Lung (tissue), 11 donors: ENCODE measurements at regions not wholly inside any gene's neighbourhood (a gene's known extent, or its start where the extent isn't known, plus 50 kb on each side); places are given as distances from the start of the nearest gene placed in this dataset.
"Not testable (repeated sequence)": the region's sequence is repeated elsewhere in the genome, so short reads cannot be mapped to it uniquely, and the experiment has no call there.

Experiments used
- ATAC-seq: fragments of 200-7000 bp; cut with Tn5 transposase; one replicate; pipeline ENCODE4 v1.9.1; 2020; ENCODE audit warnings: moderate number of reproducible peaks; ENCODE audit not compliant: insufficient read depth, low FRiP score
- DNase-seq, 3 donors: peaks; one replicate each; pipeline ENCODE4 v3.0.0-alpha.2; 2013 to 2017
- H3K27ac ChIP-seq, 2 donors: one replicate each; pipeline ENCODE4 v1.5.1; 2013; ENCODE audit warnings: mild to moderate bottlenecking in 2 of 2, moderate library complexity in 2 of 2, control low read depth in 1 of 2, inconsistent platforms in 1 of 2, low read depth in 1 of 2, low read length in 1 of 2
- H3K27me3 ChIP-seq, 3 donors: one replicate each; pipeline ENCODE4 v1.5.1; 2013; ENCODE audit warnings: low read length in 2 of 3; ENCODE audit not compliant: control insufficient read depth in 3 of 3, insufficient read depth in 3 of 3
- H3K36me3 ChIP-seq, 4 donors: one replicate each; pipeline ENCODE4 v1.5.1; 2013; ENCODE audit warnings: low read length in 4 of 4, mild to moderate bottlenecking in 1 of 4, moderate library complexity in 1 of 4; ENCODE audit not compliant: control insufficient read depth in 4 of 4, insufficient read depth in 4 of 4
- H3K4me1 ChIP-seq, 5 donors: one replicate each; pipeline ENCODE4 v1.5.1; 2013; ENCODE audit warnings: low read length in 5 of 5, mild to moderate bottlenecking in 2 of 5, moderate library complexity in 1 of 5; ENCODE audit not compliant: control insufficient read depth in 5 of 5, insufficient read depth in 5 of 5
- H3K4me3 ChIP-seq: one replicate; pipeline ENCODE4 v1.5.1; 2013; ENCODE audit warnings: mild to moderate bottlenecking, control low read depth, moderate library complexity
- H3K9ac ChIP-seq, 2 donors: one replicate each; pipeline ENCODE4 v1.5.1; 2013; ENCODE audit warnings: low read length in 2 of 2, control low read depth in 1 of 2; ENCODE audit not compliant: insufficient read depth in 1 of 2
- H3K9me3 ChIP-seq, 4 donors: one replicate each; pipeline ENCODE4 v1.5.1; 2013; ENCODE audit warnings: low read length in 3 of 4, mild to moderate bottlenecking in 1 of 4, moderate library complexity in 1 of 4; ENCODE audit not compliant: control insufficient read depth in 4 of 4, insufficient read depth in 3 of 4
- WGBS, 2 donors: extraction: QIAGEN DNeasy Blood & Tissue Kit; methylation state at CpG; one replicate each; pipeline ENCODE4 v1.1.7; 2013; 5-methylcytosine and 5-hydroxymethylcytosine counted together
- TF ChIP-seq, protein P1 (sequence below): IDR thresholded peaks from 2 replicates; pipeline ENCODE4 v1.5.1; 2012; ENCODE audit warnings: mild to moderate bottlenecking; ENCODE audit errors: control extremely low read depth, extremely low read depth
- donor health status: control.
- donor health status: control.
- donor health status: Bipolar disorder and iron deficiency.
- donor health status: healthy.
- donor health status: DM: yes; HTN: yes; CAD: no.

DNA sequence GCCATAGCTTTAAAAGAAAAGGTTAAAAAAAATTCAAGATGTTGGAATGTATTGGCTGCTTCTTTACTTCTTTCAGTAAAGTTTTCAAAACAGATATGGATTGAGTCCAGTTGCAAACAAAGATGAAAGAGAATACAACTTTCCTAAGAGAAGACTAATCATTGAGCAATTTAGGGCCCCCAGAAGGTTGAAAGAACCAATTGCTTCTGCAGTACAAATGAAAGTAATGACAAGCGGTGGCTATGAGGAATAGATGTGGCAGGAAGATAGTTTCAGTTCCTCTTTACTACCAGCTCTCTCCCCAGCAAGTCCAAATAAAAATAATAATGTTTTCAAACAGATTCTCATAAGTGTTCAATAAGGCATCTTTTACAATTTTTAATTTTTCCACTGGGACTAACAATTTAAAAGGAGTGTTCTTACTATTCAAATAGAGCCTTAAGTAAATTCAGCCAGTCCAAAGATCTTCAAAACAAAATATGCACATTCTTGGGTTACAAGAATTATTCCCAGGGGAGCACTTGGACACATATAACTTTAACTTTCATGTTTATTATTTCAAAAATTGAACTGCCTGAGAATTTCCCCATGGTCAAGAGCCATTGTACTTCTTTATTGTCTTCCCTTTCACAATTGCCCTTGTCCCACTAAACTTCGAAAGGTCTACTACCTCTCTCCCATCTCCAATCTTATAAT, 62.3 kb upstream of the PPP1R12A start:
- peaks cover 0 to 10% (median 1%) of the 10 kb centered on the region in 5 donors for H3K4me1 ChIP-seq
- no peaks in the 10 kb centered on the region for H3K9me3 ChIP-seq
- no peak overlapping the region for H3K4me3 ChIP-seq
- peak in 2 of 3 donors; percentile 34 to 53 for DNase-seq
- no peaks in the 10 kb centered on the region for H3K27me3 ChIP-seq
- WGBS, 2 donors, result 71 to 76% methylated on average over 2 of the region's 2 CpGs
- no peak overlapping the region for H3K27ac ChIP-seq
- TF ChIP-seq, protein P1, sequence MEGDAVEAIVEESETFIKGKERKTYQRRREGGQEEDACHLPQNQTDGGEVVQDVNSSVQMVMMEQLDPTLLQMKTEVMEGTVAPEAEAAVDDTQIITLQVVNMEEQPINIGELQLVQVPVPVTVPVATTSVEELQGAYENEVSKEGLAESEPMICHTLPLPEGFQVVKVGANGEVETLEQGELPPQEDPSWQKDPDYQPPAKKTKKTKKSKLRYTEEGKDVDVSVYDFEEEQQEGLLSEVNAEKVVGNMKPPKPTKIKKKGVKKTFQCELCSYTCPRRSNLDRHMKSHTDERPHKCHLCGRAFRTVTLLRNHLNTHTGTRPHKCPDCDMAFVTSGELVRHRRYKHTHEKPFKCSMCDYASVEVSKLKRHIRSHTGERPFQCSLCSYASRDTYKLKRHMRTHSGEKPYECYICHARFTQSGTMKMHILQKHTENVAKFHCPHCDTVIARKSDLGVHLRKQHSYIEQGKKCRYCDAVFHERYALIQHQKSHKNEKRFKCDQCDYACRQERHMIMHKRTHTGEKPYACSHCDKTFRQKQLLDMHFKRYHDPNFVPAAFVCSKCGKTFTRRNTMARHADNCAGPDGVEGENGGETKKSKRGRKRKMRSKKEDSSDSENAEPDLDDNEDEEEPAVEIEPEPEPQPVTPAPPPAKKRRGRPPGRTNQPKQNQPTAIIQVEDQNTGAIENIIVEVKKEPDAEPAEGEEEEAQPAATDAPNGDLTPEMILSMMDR, result no peak
- H3K9ac ChIP-seq, result no peak overlapping the region
- no peak for ATAC-seq
- H3K36me3 ChIP-seq, result no peaks in the 10 kb centered on the region

DNA sequence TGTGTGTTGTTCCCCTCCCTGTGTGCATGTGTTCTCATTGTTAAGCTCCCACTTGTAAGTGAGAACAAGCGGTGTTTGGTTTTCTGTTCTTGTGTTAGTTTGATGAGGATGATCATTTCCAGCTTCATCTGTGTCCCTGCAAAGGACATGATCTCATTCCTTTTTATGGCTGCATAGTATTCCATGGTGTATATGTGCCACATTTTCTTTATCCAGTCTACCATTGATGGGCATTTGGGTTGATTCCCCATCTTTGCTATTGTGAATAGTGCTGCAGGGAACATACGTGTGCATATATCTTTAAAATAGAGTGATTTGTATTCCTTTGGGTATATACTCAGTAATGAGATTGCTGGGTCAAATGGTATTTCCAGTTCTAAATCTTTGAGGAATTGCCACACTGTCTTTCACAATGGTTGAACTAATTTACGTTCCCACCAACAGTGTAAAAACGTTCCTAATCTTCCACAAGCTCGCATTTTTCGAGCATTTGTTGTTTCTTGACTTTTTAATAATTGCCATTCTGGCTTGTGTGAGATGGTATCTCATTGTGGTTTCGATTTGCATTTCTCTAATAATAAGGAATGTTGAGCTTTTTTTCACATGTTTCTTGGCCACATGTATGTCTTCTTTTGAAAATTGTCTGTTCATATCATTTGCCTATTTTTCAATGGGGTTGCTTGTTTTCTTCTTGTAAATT, 60.6 kb upstream of the PPP1R12A start:
- not testable (repeated sequence) for DNase-seq, ATAC-seq, H3K4me1 ChIP-seq, H3K36me3 ChIP-seq, H3K27me3 ChIP-seq, H3K4me3 ChIP-seq, H3K9ac ChIP-seq, H3K27ac ChIP-seq, H3K9me3 ChIP-seq
- 93 to 96% methylated on average over 7 of the region's 7 CpGs for WGBS, 2 donors

DNA sequence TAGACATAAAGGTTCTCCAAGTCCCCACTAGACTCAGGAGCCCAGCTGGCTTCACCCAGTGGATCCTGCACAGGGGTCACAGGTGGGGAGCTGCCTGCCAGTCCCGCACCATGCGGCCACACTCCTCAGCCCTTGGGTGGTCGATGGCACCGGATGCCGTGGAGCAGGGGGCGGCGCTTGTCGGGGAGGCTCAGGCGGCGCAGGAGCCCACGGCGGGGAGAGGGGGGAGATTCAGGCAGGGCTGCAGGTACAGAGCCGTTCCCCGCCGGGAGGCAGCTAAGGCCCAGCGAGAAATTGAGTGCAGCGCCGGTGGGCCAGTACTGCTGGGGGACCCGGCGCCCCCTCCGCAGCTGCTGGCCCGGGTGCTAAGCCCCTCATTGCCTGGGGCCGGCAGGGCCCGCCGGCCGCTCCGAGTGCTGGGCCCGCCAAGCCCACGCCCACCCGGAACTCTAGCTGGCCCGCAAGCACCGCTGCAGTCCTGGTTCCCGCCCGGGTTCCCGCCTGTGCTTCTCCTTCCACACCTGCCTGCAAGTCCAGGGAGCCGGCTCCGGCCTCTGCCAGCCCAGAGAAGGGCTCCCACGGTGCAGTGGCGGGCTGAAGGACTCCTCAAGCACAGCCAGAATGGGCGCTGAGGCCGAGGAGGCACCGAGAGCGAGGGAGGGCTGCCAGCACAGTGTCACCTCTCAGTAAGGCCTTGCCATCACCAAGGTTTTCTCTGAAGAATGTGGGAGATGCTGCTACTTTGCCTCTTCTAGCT, 58.4 kb upstream of the PPP1R12A start:
- DNase-seq (no peak), ATAC-seq (no peak)
- no peak overlapping the region for H3K9ac ChIP-seq
- H3K27ac ChIP-seq, result no peak overlapping the region
- TF ChIP-seq, protein P1, result no peak
- peaks cover 0 to 18% (median 0%) of the 10 kb centered on the region in 5 donors for H3K4me1 ChIP-seq
- no peaks in the 10 kb centered on the region for H3K27me3 ChIP-seq
- no peak overlapping the region for H3K4me3 ChIP-seq
- no peaks in the 10 kb centered on the region for H3K36me3 ChIP-seq
- no peaks in the 10 kb centered on the region for H3K9me3 ChIP-seq
- WGBS, 2 donors, result 98% methylated on average over 39 to 43 of the region's 43 CpGs

DNA sequence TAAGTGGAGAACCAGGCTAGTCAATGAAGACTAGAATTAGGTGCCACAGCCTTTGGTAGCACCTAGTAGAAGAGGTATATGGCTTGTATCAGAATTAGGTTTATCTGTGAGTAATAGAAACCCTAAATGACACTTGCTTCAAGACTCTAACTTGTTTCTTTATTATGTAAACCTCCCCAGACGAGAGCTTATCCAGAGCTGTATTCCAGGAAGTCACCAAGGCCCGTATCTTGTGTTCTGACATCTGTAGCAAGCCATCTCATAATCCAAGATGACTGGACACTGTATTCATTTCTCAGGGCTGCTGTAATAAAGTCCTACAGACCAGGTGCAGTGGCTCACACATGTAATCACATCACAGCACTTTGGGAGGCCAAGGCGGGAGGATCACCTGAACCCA, 56.7 kb upstream of the PPP1R12A start:
- ATAC-seq (no peak), DNase-seq (no peak)
- WGBS, 2 donors, result 85 to 93% methylated on average over 3 of the region's 3 CpGs
- TF ChIP-seq, protein P1, result no peak
- Histone ChIP-seq H3K4me3 (no peak overlapping the region), H3K27me3 (no peaks in the 10 kb centered on the region), H3K4me1 (peaks cover 0 to 20% (median 0%) of the 10 kb centered on the region in 5 donors), H3K36me3 (no peaks in the 10 kb centered on the region), H3K9ac (no peak overlapping the region), H3K9me3 (no peaks in the 10 kb centered on the region), H3K27ac (no peak overlapping the region)

DNA sequence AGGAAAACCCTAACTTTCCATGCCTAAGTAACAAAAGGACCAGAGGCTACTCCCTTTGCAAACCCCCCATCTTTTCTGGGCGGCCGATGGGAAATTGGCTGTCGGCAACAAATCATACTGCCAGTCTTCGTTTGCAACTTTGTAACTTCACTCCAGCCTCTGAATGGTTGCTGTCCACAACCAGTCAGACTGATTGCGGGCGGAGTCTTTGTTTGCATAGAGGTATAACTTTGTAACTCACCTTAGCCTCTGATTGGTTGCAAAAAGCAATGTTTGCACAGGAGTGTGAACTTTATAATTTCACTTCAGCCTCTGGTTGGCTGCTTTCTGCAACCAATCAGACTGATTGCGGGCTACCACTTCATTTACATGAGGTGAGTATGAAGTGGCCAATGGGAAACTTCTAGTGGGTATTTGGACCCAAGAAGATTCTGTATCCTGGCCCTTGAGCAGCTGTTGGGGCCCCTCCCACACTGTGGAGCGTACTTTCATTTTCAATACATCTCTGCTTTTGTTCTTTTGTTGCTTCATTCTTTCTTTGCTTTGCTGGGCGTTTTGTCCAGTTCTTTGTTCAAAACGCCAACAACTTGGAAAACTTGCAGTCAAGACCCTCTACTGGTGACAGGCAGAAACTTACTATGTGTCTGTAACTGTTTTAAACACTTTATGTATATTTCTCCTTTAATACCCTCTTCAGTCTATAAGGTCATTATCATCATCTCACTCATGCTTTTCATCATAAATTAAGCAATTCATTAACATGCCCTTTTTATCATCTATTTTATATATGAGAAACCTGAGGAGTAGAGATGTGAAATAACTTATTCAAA, 55.8 kb upstream of the PPP1R12A start:
- H3K9me3 ChIP-seq, H3K4me3 ChIP-seq, H3K27ac ChIP-seq, H3K9ac ChIP-seq, ATAC-seq, H3K36me3 ChIP-seq, DNase-seq, H3K27me3 ChIP-seq: not testable (repeated sequence)
- peaks cover 0 to 18% (median 0%) of the 10 kb centered on the region in 5 donors for H3K4me1 ChIP-seq
- 90% methylated on average over 10 of the region's 10 CpGs for WGBS, 2 donors
